H1 (cell line): ENCODE measurements at regions not wholly inside any gene's neighbourhood (a gene's known extent, or its start where the extent isn't known, plus 50 kb on each side); places are given as distances from the start of the nearest gene placed in this dataset.

Experiments
- CTCF ChIA-PET: fragments of 300-600 bp; sonication (Branson Sonifier 250); formaldehyde crosslinking; loops from one replicate; lab custom pipeline; 2021; ENCODE audit not compliant: partially characterized antibody; lab: Charles Lee
- POLR2A ChIA-PET: fragments of 300-600 bp; sonication (Branson Sonifier 250); formaldehyde crosslinking; loops from one replicate; lab custom pipeline; 2021; ENCODE audit warnings: inconsistent platforms; ENCODE audit not compliant: partially characterized antibody; lab: Charles Lee
- DNase-seq, 2 experiments: peaks; one replicate each; pipeline versions ENCODE4 v3.0.0 to v3.0.0-alpha.2; 2010 to 2022; ENCODE audit warnings: low spot score in 2 of 2, low read depth in 1 of 2, mixed read lengths in 1 of 2
- FAIRE-seq: peaks from 2 replicates; lab custom pipeline; 2011; peaks lifted over from hg19 to GRCh38; lab: Jason Lieb, UNC
- H2AFZ ChIP-seq: 2 replicates; pipeline ENCODE4 v1.8.1; 2012; ENCODE audit warnings: low read length, inconsistent platforms
- H2AK5ac ChIP-seq: 2 replicates; pipeline ENCODE4 v1.6.1; 2013; ENCODE audit warnings: low read depth, low read length
- H2BK120ac ChIP-seq: replicated peaks from 2 replicates; pipeline ENCODE3; 2013; ENCODE audit warnings: low read depth, low read length, inconsistent platforms
- H2BK12ac ChIP-seq: 2 replicates; pipeline ENCODE4 v1.6.1; 2013; ENCODE audit warnings: low read depth, low read length
- H2BK15ac ChIP-seq: 2 replicates; pipeline ENCODE4 v1.6.1; 2013; ENCODE audit warnings: low read length
- H2BK20ac ChIP-seq: 2 replicates; pipeline ENCODE4 v1.6.1; 2013; ENCODE audit warnings: low read length
- H2BK5ac ChIP-seq: 2 replicates; pipeline ENCODE4 v1.6.1; 2013; ENCODE audit warnings: low read depth, low read length
- H3K14ac ChIP-seq: 2 replicates; pipeline ENCODE4 v1.6.1; 2013; ENCODE audit warnings: inconsistent platforms; ENCODE audit not compliant: insufficient read length
- H3K18ac ChIP-seq: 2 replicates; pipeline ENCODE4 v1.6.1; 2013; ENCODE audit warnings: low read length; ENCODE audit errors: extremely low read depth
- H3K23ac ChIP-seq: 2 replicates; pipeline ENCODE4 v1.6.1; 2013; ENCODE audit warnings: inconsistent platforms; ENCODE audit not compliant: insufficient read length
- H3K23me2 ChIP-seq: 2 replicates; pipeline ENCODE4 v1.6.1; 2013; ENCODE audit warnings: low read depth, low read length
- H3K27ac ChIP-seq: 2 replicates; pipeline ENCODE4 v1.6.1; 2011; ENCODE audit warnings: low read depth, low read length, inconsistent platforms
- H3K27me3 ChIP-seq, 4 experiments: replicated peaks in 1 of 4; 1 replicate in 1 of 4; 2 replicates in 3 of 4; pipeline versions ENCODE4 v1.6.1 to v1.8.1; 2011 to 2013; ENCODE audit warnings: low read length in 3 of 4, mild to moderate bottlenecking in 3 of 4, inconsistent platforms in 2 of 4, mixed read lengths in 2 of 4, moderate library complexity in 1 of 4; ENCODE audit not compliant: control insufficient read depth in 3 of 4, insufficient read depth in 3 of 4; ENCODE audit errors: extremely low read depth in 1 of 4
- H3K36me3 ChIP-seq, 4 experiments: 2 replicates each; pipeline versions ENCODE4 v1.6.1 to v1.8.1; 2011 to 2013; ENCODE audit warnings: mild to moderate bottlenecking in 4 of 4, low read length in 3 of 4, moderate library complexity in 2 of 4, control low read depth in 1 of 4, inconsistent platforms in 1 of 4; ENCODE audit not compliant: insufficient read depth in 4 of 4, control insufficient read depth in 2 of 4
- H3K4ac ChIP-seq: replicated peaks from 2 replicates; pipeline ENCODE3; 2013; ENCODE audit warnings: low read length, low read depth, mixed read lengths, inconsistent platforms; ENCODE audit not compliant: insufficient read length
- H3K4me1 ChIP-seq, 4 experiments: replicated peaks in 1 of 4; 1 replicate in 1 of 4; 2 replicates in 3 of 4; pipeline versions ENCODE4 v1.6.1 to v1.8.1; 2011 to 2013; ENCODE audit warnings: low read length in 3 of 4, inconsistent platforms in 2 of 4, mixed read lengths in 1 of 4; ENCODE audit not compliant: insufficient read depth in 4 of 4, control insufficient read depth in 3 of 4
- H3K4me2 ChIP-seq, 2 experiments: 2 replicates each; pipeline versions ENCODE4 v1.6.1 to v1.8.1; 2011 to 2013; ENCODE audit warnings: low read depth in 2 of 2, low read length in 2 of 2, control low read depth in 1 of 2, inconsistent platforms in 1 of 2, mild to moderate bottlenecking in 1 of 2; ENCODE audit not compliant: insufficient read depth in 1 of 2
- H3K4me3 ChIP-seq, 4 experiments: fragments of 200-600, 300-600 bp in 1 of 4; sonication (generic), shearing (Covaris generic), sonication (Bioruptor Twin) in 1 of 4; 2 replicates each; pipeline versions ENCODE4 v1.5.1 to v1.8.1; 2011 to 2016; ENCODE audit warnings: low read length in 4 of 4, low read depth in 3 of 4, control low read depth in 2 of 4, inconsistent platforms in 2 of 4, mild to moderate bottlenecking in 2 of 4, mixed read lengths in 1 of 4, moderate library complexity in 1 of 4; ENCODE audit not compliant: insufficient read depth in 2 of 4; ENCODE audit errors: extremely low read depth in 1 of 4
- H3K56ac ChIP-seq: replicated peaks from 2 replicates; pipeline ENCODE3; 2013; ENCODE audit warnings: low read depth, mild to moderate bottlenecking, mixed read lengths, low read length, inconsistent platforms; ENCODE audit not compliant: insufficient read length
- H3K79me1 ChIP-seq: 2 replicates; pipeline ENCODE4 v1.6.1; 2013; ENCODE audit warnings: low read depth, low read length, control low read depth
- H3K79me2 ChIP-seq, 2 experiments: 2 replicates each; pipeline versions ENCODE4 v1.6.1 to v1.8.1; 2012 to 2013; ENCODE audit warnings: low read length in 2 of 2, mild to moderate bottlenecking in 2 of 2, inconsistent platforms in 1 of 2; ENCODE audit not compliant: insufficient read depth in 2 of 2, control insufficient read depth in 1 of 2
- H3K9ac ChIP-seq, 4 experiments: replicated peaks in 1 of 4; 1 replicate in 1 of 4; 2 replicates in 3 of 4; pipeline versions ENCODE4 v1.6.1 to v1.8.1; 2011 to 2013; ENCODE audit warnings: low read depth in 3 of 4, low read length in 3 of 4, control low read depth in 2 of 4, mild to moderate bottlenecking in 2 of 4, moderate library complexity in 2 of 4, inconsistent platforms in 1 of 4; ENCODE audit errors: extremely low read depth in 1 of 4
- H3K9me3 ChIP-seq, 2 experiments: 2 replicates each; pipeline versions ENCODE4 v1.6.1 to v1.8.1; 2012 to 2013; ENCODE audit warnings: mild to moderate bottlenecking in 2 of 2, moderate library complexity in 2 of 2, control low read depth in 1 of 2, inconsistent platforms in 1 of 2, low read depth in 1 of 2, low read length in 1 of 2, mixed read lengths in 1 of 2; ENCODE audit not compliant: insufficient read depth in 2 of 2
- H4K20me1 ChIP-seq, 2 experiments: replicated peaks in 1 of 2; 2 replicates each; pipeline versions ENCODE3 to v1.8.1; 2011 to 2013; ENCODE audit warnings: inconsistent platforms in 2 of 2, low read length in 2 of 2, mild to moderate bottlenecking in 1 of 2; ENCODE audit not compliant: insufficient read depth in 2 of 2, control insufficient read depth in 1 of 2
- H4K5ac ChIP-seq: 2 replicates; pipeline ENCODE4 v1.6.1; 2013; ENCODE audit warnings: low read length, low read depth, mixed read lengths, inconsistent platforms; ENCODE audit not compliant: insufficient read length
- H4K8ac ChIP-seq: 2 replicates; pipeline ENCODE4 v1.8.0; 2013; ENCODE audit warnings: mild to moderate bottlenecking, moderate library complexity, low read length, inconsistent platforms; ENCODE audit not compliant: insufficient read depth; ENCODE audit errors: extremely low read depth
- H4K91ac ChIP-seq: replicated peaks from 2 replicates; pipeline ENCODE3; 2013; ENCODE audit warnings: low read length, mixed read lengths, inconsistent platforms; ENCODE audit not compliant: insufficient read length
- BCL11A ChIP-seq, 2 experiments: IDR thresholded peaks; one replicate each; pipeline ENCODE4 v1.6.1; 2011; ENCODE audit warnings: low read depth in 2 of 2, low read length in 2 of 2, mild to moderate bottlenecking in 2 of 2
- CREB1 ChIP-seq: IDR thresholded peaks from 2 replicates; pipeline ENCODE4 v1.6.1; 2012; ENCODE audit warnings: inconsistent platforms
- HDAC6 ChIP-seq: IDR thresholded peaks from one replicate; pipeline ENCODE4 v1.7.1; 2012; ENCODE audit warnings: low read depth, mild to moderate bottlenecking, inconsistent platforms, low read length, moderate library complexity
- JUN ChIP-seq: IDR thresholded peaks from 2 replicates; pipeline ENCODE4 v1.6.1; 2011; ENCODE audit warnings: low read depth, mild to moderate bottlenecking, improper control_type of control experiment, low read length
- NRF1 ChIP-seq: IDR thresholded peaks from 2 replicates; pipeline ENCODE4 v1.6.1; 2011; ENCODE audit warnings: mild to moderate bottlenecking, low read depth, low read length, improper control_type of control experiment
- POLR2A ChIP-seq, 2 experiments: IDR thresholded peaks; 1 replicate in 1 of 2; 2 replicates in 1 of 2; pipeline ENCODE4 v1.6.1; 2011; ENCODE audit warnings: low read depth in 2 of 2, low read length in 2 of 2, mild to moderate bottlenecking in 2 of 2; ENCODE audit errors: control extremely low read depth in 1 of 2
- RFX5 ChIP-seq: IDR thresholded peaks from 2 replicates; pipeline ENCODE4 v1.6.1; 2011; ENCODE audit warnings: low read depth, low read length, improper control_type of control experiment, borderline replicate concordance
- TBP ChIP-seq: IDR thresholded peaks from 2 replicates; pipeline ENCODE4 v1.6.1; 2011; ENCODE audit warnings: low read depth, low read length, improper control_type of control experiment
- YY1 ChIP-seq: IDR thresholded peaks from 2 replicates; pipeline ENCODE4 v1.6.1; 2011; ENCODE audit warnings: low read depth, mild to moderate bottlenecking, low read length
- WGBS, 2 experiments: shearing (Covaris generic) in 1 of 2; methylation state at CpG; one replicate each; pipeline versions ENCODE4 v1.1.6 to v1.1.7; 2013 to 2015; ENCODE audit warnings: low lambda C conversion rate in 2 of 2, mixed read lengths in 2 of 2, inconsistent platforms in 1 of 2, low coverage in 1 of 2, missing lambda C conversion rate in 1 of 2; ENCODE audit not compliant: insufficient replicate concordance in 2 of 2, insufficient coverage in 1 of 2, insufficient read length in 1 of 2; ENCODE audit errors: extremely low coverage in 1 of 2, missing lambda C conversion rate in 1 of 2; 5-methylcytosine and 5-hydroxymethylcytosine counted together
- TF ChIP-seq, protein P1 (sequence below): IDR thresholded peaks from 2 replicates; pipeline ENCODE4 v1.6.1; 2012; ENCODE audit warnings: inconsistent platforms
- TF ChIP-seq, protein P2 (sequence below), 3 experiments: IDR thresholded peaks; 1 replicate in 2 of 3; 2 replicates in 1 of 3; pipeline versions ENCODE4 v1.5.1 to v1.6.1; 2011; ENCODE audit warnings: low read length in 3 of 3, mild to moderate bottlenecking in 3 of 3, inconsistent platforms in 2 of 3, low read depth in 1 of 3, moderate library complexity in 1 of 3; ENCODE audit not compliant: insufficient read depth in 1 of 3; ENCODE audit errors: control extremely low read depth in 1 of 3

- Histone ChIP-seq H3K9me3 (no peaks in the 10 kb centered on the region), H4K20me1 (no peaks in the 10 kb centered on the region), H3K79me1 (no peaks in the 10 kb centered on the region), H4K5ac (no peak overlapping the region), H2BK12ac (0 out of 2 replicates have a peak overlapping the region, but pooled peaks have one; percentile 43), H3K23ac (no peak overlapping the region), H2AK5ac (no peak overlapping the region), H3K36me3 (no peaks in the 10 kb centered on the region), H3K4me1 (0 out of 7 replicates have a peak, but pooled peaks cover 0 to 3% (median 0%) of the 10 kb centered on the region in 4 experiments), H3K27me3 (no peaks in the 10 kb centered on the region), H2AFZ (peak overlapping the region; percentile 94), H3K4me3 (no peak overlapping the region), H3K79me2 (no peaks in the 10 kb centered on the region), H3K56ac (no peak overlapping the region), H2BK15ac (no peak overlapping the region), H4K91ac (no peak overlapping the region), H2BK5ac (no peak overlapping the region), H2BK20ac (peak overlapping the region; percentile 43; the same call in 1 of the 2 replicates), H3K4ac (no peak overlapping the region), H3K23me2 (no peaks in the 10 kb centered on the region), H3K4me2 (no peak overlapping the region), H3K27ac (no peak overlapping the region), H3K18ac (no peak overlapping the region), H4K8ac (no peak overlapping the region), H3K14ac (no peak overlapping the region), H2BK120ac (no peak overlapping the region), H3K9ac (no peak overlapping the region)
- ChIA-PET CTCF (interaction anchor here (0.5 to 1.6 kb wide), 19 partner anchors 8 to 453 kb away, joined by 3 to 8 read pairs (median 3); no protein-coding TSS in a partner anchor), POLR2A (interaction anchor here (1.1 to 1.4 kb wide), 2 partner anchors 69 to 195 kb away, joined by 4 to 5 read pairs; partner anchors contain the start of gene ZFP36L2)
- 84% methylated on average over 9 of the region's 9 CpGs; no CpG with 5 or more reads in 1 of the 2 experiments for WGBS, 2 experiments
- no peak for FAIRE-seq
- DNase-seq = no peak
- no peak for TF ChIP-seq POLR2A (IDR thresholded peaks at IDR 0.05; ENCODE audit: control extremely low read depth in 1 of 2, low read depth in 2 of 2, low read length in 2 of 2)
- no peak for TF ChIP-seq NRF1
- TF ChIP-seq YY1 = no peak
- TF ChIP-seq, protein P1, sequence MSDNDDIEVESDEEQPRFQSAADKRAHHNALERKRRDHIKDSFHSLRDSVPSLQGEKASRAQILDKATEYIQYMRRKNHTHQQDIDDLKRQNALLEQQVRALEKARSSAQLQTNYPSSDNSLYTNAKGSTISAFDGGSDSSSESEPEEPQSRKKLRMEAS = no peak
- TF ChIP-seq HDAC6 = no peak
- no peak for TF ChIP-seq RFX5
- TF ChIP-seq BCL11A (IDR thresholded peaks at IDR 0.05; ENCODE audit: low read depth in 2 of 2, low read length in 2 of 2) = no peak
- TF ChIP-seq, protein P2, sequence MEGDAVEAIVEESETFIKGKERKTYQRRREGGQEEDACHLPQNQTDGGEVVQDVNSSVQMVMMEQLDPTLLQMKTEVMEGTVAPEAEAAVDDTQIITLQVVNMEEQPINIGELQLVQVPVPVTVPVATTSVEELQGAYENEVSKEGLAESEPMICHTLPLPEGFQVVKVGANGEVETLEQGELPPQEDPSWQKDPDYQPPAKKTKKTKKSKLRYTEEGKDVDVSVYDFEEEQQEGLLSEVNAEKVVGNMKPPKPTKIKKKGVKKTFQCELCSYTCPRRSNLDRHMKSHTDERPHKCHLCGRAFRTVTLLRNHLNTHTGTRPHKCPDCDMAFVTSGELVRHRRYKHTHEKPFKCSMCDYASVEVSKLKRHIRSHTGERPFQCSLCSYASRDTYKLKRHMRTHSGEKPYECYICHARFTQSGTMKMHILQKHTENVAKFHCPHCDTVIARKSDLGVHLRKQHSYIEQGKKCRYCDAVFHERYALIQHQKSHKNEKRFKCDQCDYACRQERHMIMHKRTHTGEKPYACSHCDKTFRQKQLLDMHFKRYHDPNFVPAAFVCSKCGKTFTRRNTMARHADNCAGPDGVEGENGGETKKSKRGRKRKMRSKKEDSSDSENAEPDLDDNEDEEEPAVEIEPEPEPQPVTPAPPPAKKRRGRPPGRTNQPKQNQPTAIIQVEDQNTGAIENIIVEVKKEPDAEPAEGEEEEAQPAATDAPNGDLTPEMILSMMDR (IDR thresholded peaks at IDR 0.05; ENCODE audit: control extremely low read depth in 1 of 3, insufficient read depth in 1 of 3, low read depth in 1 of 3, low read length in 3 of 3) = no peak
- no peak for TF ChIP-seq JUN
- TF ChIP-seq TBP = no peak
- TF ChIP-seq CREB1 = no peak
These were observed 194.8 kb downstream of the ZFP36L2 start for GRCh38 chr2:43031471-43032212.
